ENCODE measurements at regions not wholly inside any gene's neighbourhood (a gene's known extent, or its start where the extent isn't known, plus 50 kb on each side); places are given as distances from the start of the nearest gene placed in this dataset.

GRCh38 chr13:111456452-111457230 is 136.2 kb downstream of the TEX29 start:
- DNase-seq (ENCODE audit: low read depth in 3 of 3): no peak

- no peak for DNase-seq (ENCODE audit: low read depth in 3 of 3)
These were observed 137.6 kb downstream of the TEX29 start for GRCh38 chr13:111458001-111458531.

- DNase-seq (ENCODE audit: low read depth in 3 of 3): no peak
These were observed 138.3 kb downstream of the TEX29 start for GRCh38 chr13:111458739-111459138.

GRCh38 chr13:111459803-111460547 is 139.5 kb downstream of the TEX29 start:
- DNase-seq (ENCODE audit: low read depth in 3 of 3): no peak

GRCh38 chr13:111460548-111461444 is 140.4 kb downstream of the TEX29 start:
- DNase-seq (ENCODE audit: low read depth in 3 of 3): no peak

GRCh38 chr13:111461445-111462149 is 141.2 kb downstream of the TEX29 start:
- no peak for DNase-seq (ENCODE audit: low read depth in 3 of 3)

- no peak for DNase-seq (ENCODE audit: low read depth in 3 of 3)
These were observed 141.9 kb downstream of the TEX29 start for GRCh38 chr13:111462221-111462764.

GRCh38 chr13:111462944-111463343 is 142.5 kb downstream of the TEX29 start:
- no peak for DNase-seq (ENCODE audit: low read depth in 3 of 3)

GRCh38 chr13:111467111-111467890 is 146.9 kb downstream of the TEX29 start:
- DNase-seq (ENCODE audit: low read depth in 3 of 3): no peak

- DNase-seq (ENCODE audit: low read depth in 3 of 3): no peak
These were observed 147.9 kb downstream of the TEX29 start for GRCh38 chr13:111468037-111468959.

- DNase-seq (ENCODE audit: low read depth in 3 of 3): no peak
These were observed 149.0 kb downstream of the TEX29 start for GRCh38 chr13:111469450-111469849.

- DNase-seq (ENCODE audit: low read depth in 3 of 3): no peak
These were observed 149.6 kb downstream of the TEX29 start for GRCh38 chr13:111469916-111470506.

- DNase-seq (ENCODE audit: low read depth in 3 of 3): no peak
These were observed 150.5 kb downstream of the TEX29 start for GRCh38 chr13:111470933-111471332.

GRCh38 chr13:111472083-111472482 is 151.6 kb downstream of the TEX29 start:
- no peak for DNase-seq (ENCODE audit: low read depth in 3 of 3)

- no peak for DNase-seq (ENCODE audit: low read depth in 3 of 3)
These were observed 152.4 kb downstream of the TEX29 start for GRCh38 chr13:111472559-111473460.

GRCh38 chr13:111474136-111475002 is 153.9 kb downstream of the TEX29 start:
- DNase-seq (ENCODE audit: low read depth in 3 of 3): no peak

GRCh38 chr13:111475488-111475887 is 155.0 kb downstream of the TEX29 start:
- no peak for DNase-seq (ENCODE audit: low read depth in 3 of 3)
